Activated CD4-positive, alpha-beta T cell treated with anti-CD3 and anti-CD28 coated beads for 1 hour (primary cell): ENCODE measurements at regions not wholly inside any gene's neighbourhood (a gene's known extent, or its start where the extent isn't known, plus 50 kb on each side); places are given as distances from the start of the nearest gene placed in this dataset.

ENCODE experiments used
- DNase-seq: peaks from one replicate; pipeline ENCODE4 v3.0.0-alpha.2; 2020

DNA sequence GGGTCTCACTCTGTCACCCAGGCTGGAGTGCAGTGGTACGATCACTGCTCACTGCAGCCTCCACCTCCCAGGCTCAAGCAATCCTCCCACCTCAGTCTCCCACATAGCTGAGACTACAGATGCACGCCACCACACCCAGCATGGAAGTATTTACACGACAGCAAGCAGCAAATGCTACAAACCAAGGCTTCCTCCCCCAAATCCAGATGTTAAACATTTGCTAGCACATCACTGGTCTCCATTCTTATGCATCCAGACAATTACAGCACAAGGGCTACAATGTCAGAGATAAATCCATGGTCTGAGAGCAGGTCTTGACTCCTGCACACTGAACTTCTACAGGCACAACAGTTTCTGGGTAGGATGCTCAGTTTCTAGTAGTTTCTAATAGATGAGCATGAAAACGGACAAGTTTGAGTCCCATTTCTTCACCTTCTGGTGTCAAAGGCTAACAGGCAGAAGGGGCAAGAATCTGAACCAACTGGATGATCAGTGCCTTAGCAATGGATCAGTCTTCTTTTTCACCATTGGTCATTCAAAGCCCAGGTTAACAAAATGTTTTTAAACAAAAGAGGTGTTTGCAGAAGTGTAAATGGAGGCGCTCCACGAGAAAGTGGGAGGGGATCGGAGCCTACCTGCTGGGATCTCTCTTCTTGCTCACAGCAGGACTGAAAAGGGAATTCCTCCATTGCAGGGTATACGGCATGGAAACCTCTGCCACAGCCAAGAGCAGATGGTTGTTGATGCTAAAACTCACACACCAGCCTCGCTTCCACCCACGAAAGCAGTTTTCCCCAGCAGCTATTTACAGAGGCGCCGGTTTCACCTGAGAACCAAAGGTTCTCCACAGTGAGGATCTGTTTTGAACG is 135.0 kb upstream of the ARL4C start:
- no peak for DNase-seq

DNA sequence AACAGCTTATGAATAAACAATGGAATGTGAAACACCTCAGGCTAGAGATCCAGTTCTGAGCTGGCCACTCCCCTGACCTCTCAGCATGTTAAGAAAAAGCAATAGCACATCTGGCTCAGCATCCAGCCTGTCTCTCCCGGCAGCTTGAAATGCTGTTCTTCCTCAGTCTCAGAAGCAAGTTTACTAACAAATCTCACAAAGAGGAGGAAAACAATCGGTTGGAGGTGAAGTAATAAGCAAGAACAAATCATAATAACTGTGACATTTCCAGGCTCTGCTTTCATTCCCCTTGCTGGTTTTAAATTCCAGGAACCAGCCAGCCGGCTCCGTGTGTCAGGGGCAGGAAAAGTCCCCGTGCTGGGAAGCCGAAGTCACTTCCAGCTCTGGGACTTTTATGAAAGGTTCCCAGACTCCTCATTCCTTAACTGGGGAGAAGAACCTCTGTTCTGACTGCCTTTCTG is 133.9 kb upstream of the ARL4C start:
- no peak for DNase-seq

DNA sequence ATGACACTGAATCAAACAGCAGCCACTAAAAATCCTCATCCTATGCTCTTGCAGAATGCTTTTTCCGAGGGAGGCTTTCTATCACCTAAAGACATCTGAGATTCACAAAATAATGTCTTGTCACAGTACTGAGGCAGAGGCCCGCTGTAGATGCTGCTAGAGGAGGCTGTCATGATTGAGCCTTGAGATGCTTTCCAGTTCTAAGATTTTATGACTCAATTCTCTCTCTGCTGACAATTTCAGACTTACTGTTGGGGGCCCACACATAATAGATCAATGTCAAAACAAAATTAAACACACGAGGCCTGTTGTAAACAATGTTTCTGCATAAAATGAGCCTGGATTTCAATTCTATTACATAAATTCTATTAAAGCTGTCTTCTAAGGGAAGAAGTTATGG is 132.7 kb upstream of the ARL4C start:
- no peak for DNase-seq

DNA sequence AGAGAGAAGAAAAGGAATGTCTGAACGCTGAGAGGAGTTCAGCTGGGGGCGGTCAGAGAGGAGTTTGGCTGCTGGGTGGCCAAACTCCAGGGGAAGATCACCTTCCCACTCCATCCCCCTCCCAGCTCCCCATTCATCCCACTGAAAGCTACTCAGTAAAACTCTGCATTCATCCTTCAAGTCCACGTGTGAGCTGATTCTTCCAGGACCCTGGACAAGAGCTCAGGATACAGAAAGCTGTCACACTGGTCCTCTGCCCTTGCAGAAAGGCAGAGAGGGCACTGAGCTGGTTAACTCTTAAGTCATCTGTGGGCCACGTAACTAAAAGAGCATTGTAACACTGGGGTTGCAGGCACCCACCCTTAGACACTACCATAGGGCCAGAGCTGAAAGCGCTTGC is 132.1 kb upstream of the ARL4C start:
- DNase-seq, result no peak

DNA sequence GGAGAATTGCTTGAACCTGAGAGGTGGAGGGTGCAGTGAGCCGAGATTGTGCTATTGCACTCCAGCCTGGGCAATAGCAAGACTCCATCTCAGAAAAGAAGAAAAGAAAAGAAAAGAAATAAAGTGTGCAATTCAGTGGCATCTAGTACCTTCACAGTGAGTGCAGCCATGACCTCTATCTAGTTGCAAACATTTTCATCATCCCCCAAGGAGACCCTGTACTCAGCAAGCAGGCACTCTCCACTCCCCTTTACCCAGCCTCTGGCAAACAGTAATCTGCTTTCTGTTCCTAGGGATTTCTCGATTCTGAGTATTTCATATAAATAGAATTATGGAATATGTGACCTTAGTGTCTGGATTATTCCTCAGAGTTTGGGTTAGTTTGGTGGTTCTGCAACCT is 130.4 kb upstream of the ARL4C start:
- no peak for DNase-seq

DNA sequence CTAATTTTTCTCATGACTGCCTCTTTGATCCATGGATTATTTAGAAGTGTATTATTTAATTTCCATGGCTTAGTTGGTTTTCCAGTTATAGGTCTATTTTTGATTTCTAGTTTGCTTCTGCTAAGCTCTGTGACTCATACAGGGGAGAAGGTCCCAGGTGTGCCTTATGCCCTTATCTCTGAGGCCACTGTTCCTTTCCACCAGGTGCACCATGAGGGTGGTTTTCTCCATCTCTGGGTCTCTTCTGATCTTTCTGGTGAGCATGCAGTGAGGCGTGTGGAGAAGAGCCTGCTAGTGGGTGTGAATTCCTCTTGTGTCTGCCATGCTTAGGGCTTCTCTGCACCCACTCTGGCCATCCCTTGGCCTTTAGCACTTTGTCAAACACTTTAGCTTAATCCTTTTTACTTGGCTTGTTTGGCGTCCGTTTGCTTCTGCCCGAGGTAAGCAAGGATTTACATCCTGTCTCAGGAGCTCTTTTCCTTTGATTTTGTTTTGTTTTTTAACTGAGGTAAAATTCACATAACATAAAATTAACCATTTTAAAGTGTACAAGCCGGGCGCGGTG is 129.8 kb upstream of the ARL4C start:
- no peak for DNase-seq

DNA sequence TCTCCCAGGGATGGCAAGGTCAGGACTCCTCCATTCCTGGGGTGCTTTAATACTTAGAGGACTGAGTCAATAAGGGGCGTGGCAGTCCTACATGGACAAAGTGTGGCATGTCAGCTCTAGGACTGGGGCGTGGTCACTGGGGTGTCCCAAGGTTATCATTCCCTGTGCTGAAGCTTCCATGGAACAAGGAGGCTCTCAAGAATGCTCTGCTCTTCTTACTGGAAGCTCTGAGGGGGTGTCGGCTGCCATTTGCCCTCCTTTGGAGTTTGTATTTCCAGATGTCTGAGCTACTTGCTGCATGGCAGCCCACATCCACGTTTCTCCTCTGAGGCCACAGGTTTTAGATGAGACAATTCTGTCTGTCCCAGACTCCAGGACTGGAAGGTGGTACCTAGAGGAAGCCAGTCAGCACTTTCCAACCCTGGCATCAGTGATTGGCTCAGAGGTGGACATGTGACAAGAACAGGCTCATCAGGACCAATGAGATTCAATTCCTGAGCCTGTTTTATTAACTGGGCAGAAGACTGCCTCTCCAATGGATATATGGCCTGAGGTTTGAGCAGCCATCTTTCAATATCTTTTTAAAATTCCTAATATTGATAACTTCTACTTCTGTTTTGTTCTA is 128.9 kb upstream of the ARL4C start:
- no peak for DNase-seq

DNA sequence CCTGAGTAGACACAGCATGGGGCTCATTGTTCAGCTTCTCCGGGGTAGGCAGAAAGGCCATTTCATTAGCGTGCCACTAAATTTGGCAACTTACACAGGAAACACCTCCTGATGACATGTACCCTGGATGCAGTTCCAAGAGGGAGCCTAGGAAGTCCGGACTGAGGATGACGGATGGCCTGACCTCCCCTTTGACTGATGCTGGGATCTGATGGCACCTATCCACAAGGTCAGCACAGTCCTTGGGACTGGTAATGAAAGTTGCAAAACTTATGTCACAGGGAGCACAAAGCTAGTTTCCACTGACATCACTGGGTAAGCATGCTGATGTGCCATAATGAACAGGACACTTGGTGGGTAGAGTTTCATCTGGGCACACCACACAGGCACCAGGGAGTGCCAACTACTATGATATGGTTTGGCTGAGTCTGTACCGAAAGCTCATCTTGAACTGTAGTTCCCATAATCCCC is 126.7 kb upstream of the ARL4C start:
- DNase-seq, result no peak

DNA sequence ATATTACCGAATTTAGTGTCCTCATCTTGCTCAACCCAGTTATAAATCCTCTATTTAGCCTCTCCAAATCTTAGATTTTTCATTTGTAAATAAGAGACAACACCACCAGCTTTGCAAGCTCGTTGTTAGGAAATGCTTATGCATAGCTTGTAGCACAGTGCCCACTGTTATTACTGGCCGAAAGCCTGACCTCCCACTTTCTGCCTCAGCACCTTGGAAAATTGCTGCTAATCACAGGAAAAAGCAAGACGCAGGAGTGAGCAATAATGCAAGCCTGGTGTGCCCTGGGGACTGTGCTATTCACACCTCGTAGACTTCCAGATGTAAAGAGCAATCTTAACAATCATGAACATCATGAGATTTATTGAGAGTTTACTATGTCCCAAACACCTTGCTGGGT is 124.2 kb upstream of the ARL4C start:
- DNase-seq, result no peak

DNA sequence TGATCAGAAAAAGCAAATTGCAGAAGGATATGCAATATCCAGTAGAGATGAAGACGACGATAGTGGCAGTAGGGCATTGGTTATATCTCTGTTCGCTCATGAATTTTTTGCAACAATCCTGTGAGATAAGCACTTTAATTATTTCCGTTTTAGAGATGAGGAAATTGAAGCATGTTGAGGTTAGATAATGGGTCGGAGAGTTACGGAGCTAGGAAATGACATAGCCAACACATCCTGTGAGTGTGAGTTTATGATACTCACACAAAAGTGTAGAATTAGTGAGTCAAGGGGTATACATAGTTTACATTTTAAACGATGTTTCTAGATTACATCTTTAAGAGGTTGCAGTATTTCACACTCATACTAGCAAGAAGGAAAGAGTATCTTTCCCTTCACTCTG is 123.1 kb upstream of the ARL4C start:
- DNase-seq, result no peak

DNA sequence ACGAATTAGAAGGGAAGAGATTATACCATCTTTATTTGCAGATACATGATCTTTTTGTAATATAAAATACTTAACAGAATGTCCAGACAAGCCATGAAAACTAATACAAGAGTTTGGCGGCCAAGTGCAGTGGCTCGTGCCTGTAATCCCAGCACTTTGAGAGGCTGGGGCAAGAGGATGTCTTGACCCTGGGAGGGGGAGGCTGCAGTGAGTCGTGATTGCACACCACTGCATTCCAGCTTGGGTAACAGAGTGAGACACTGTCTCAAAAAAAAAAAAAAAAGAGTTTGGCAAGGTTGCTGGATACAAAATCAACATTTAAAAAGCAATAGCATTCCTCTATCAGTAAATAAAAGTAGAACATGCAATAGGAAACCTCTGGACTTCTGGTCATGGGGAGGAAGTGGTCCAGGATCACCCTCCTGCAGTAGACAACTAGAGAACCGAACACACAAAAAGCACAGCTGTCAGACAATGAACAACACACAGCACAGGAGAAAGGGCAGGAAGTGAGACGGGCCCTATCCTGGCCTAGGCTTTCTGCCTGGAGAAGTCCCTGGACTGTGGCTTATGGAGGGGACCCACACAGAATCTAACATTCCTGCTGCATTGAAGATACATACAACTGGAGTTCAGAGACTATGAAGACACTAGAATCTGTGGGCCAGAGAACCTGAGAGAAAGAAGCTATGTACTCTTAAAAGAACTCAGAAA is 118.9 kb upstream of the ARL4C start:
- DNase-seq, result no peak

DNA sequence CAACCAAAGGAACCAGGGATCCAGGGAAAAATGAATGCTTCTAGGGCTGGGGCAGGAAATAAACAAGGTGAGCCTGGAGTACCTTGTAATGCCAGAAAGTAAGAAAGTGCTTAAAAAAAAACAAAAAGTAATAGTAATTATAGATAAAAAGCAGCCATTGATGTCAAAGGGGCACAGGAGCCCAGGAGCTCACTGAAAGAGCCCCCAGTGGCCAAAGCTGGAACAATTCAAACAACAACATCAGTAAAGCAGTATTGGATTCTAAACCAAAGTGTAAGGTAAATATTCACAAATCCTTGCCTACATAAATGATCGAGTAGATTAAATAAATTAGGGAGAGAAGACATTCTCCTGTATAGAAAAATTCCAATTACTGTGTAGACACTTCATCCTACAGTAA is 114.3 kb upstream of the ARL4C start:
- DNase-seq, result no peak

DNA sequence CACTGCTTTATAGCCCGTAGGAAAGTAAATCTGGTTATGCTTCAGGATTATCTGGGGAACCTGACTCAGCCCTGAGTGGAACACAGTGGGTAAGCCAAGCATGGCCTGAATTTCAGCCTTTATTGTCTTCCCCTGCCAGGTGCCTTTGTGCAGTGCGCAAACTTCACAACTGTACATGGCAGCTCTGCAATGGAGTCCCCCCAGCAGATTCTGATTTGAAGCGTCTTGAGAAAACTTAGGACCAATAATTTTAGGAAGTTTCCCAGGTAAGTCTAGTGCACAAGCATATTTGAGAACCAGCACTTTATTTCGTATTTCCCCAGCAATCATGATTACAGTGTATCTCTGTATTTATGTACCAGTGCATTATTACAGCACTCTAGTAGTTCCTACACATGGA is 112.1 kb upstream of the ARL4C start:
- DNase-seq, result no peak

DNA sequence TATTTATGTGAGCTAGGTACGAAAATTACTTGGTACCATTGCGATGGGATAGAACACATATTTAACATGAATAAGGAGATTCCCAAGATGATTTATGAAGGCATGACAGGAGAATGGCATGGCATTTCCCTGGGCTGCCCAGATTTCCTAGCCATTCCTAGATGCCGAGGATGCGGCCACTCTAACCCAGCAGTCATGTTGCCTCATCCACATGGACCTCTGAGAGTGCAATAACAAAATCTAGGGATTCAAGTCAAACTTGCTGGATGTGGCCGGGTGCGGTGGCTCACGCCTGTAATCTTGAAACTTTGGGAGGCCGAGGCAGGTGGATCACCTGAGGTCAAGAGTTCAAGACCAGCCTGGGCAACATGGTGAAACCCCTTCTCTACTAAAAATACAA is 110.8 kb upstream of the ARL4C start:
- DNase-seq, result no peak

DNA sequence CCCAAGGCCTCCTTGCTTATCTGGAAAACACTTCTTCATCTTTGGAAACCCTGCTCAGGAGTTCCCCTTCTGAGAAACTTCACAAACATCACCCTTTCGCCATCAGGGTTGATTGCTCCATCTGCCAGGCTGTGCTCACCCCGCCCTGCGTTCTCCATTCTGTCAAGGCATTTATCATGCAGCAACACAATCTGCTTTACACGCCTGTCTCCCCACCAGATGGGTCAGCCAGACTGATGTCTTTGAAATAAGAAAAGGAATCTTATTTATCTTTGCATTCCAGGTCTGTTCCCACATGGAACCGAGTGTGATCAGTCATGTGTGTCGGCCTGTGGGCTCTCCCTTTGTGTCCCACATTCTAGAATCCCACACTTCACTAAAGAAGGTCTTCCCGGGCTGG is 110.0 kb upstream of the ARL4C start:
- DNase-seq, result no peak

DNA sequence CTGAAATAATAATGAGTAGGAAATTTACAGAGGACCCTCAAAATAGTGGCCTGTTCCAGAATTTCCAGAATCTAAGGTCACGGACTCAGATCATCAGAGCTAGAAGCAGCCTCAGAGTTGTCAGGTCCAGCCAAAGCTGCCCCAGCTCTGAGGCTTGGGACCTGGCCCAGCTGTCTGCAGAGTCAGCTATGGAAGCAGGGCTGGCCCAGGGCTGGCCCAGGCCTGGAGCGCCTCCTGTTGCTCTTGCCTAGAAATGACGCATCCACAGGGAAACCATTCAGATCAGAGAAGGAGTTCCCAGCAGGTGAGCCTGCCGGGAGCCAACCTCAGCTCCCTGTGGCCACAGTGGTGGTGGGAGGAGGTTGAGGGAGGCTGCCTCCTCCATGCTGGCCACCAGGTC is 106.7 kb upstream of the ARL4C start:
- DNase-seq, result no peak

DNA sequence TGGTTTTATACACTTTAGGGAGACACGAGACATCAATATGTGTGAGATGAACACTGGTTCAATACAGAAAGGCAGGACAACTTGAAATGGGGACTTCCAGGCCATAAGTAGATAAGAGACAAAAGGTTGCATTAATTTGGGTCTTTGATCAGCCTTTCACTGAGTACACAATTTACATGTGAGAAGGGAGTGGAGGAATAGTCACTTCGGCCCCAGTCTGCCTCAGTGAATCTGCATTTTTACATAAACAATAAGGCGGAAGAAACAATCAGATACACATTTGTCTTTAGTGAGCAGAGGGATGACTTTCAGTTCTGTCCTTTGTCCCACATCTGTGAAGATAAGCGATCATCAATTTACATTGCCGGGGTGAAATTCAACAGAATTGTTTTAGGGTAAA is 104.3 kb upstream of the ARL4C start:
- DNase-seq, result no peak

DNA sequence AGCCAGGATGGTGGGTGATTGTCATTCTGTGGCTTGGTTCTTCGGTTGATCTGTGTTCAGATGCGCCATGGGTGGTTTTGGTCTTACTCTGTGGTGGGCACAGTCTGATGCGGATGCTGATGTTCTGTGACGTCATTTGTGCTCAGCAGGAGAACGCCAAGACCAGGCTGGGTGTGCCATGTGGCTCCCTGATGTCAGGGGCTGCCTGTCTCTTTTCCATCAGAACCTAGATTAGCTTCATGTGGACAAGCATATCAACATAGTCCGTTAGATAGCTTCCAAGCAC is 100.6 kb upstream of the ARL4C start:
- DNase-seq, result no peak

DNA sequence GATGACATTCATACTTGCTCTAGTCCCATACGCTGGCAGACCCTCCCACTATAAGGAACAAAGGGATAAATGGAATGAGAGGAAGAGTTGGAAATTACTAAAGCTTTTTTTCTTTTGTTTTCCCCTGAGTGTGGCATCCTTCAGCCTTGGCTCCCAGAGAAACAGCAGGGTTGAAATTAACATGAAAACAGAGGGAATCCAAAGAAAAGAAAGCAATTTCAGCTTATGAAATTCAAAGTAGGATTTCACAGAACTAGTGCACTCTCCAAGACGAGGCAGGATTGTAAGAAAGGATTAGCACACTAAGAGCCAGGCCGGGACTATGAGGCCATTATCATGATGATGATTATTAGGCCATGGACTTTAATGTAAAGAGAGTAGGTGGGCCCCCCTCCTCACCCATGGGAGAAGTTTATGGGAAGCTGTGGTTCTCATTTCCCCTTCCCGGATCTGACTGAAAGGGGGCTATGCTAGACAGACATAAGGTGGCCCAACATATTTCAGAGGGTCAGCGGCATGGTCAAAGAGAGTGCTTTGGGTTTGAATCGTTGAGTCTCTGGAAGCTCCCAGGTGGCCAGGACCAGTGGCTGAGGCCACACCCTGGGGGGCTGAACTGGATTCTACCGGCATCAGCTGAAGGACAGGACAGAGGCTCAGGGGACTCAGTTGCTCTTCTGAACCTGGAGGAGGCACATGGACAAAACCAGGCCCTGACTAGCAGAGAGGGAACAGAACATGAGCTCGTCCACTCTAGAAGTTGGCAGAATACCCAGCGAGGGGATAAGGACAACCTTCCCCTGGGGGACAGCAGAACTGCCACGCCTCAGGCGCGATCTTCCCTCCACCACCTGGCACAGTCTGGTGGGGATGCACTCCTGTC is 100.1 kb upstream of the ARL4C start:
- no peak for DNase-seq

DNA sequence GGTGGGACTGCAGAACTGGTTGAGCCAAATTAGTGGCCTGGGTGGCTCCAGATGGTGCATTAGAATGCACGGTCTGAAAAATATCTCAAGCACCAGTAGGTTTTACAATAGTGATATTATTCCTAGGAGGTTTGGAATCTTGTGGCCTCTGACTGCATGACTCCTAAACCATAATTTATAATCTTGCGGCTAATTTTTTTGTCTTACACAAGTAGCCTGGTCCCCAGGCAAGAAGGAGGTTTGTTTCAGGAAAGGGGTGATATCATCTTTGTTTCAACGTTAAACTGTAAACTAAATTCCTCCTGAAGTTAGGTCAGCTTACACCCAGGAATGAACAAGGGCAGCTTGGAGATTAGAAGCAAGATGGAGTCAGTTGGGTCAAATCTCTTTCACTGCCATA is 98.9 kb upstream of the ARL4C start:
- no peak for DNase-seq

DNA sequence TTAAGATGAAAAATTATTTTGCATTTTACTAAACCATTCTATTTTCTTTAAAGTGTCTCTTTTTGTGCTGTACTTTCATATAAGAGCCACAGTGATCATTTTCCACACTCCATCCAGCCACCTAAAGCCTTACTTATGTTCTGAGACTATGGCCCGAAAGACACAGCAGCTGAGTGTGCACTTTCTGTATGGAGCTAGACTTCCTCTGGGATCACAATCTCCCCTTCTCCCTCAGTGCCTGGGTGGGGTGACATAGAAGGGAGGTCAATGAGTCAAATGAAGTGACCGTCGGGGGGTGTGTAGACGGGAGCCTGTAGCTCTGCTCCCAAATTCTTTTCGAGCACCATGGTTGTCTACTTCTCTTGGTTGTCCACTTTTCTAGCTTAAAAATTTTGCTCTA is 97.8 kb upstream of the ARL4C start:
- DNase-seq, result no peak

DNA sequence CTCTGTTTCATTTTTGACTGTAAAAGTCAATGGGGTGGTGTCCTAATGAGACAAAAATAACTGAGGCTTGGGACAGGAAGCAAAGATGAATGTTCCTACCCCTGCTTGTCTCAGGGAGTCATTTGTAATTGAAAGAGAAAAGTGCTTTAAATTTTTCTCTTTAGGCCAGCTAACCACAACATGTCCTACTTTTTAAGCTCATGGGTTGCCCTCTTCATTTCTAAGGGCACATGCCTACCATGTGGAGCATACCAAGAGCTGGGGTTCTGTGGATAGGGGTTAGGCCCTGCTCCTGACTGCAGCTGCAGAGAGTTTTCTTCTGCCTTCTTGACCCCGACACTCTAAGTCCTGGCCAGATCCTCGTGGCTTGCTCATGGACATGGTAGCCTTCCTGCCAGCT is 96.8 kb upstream of the ARL4C start:
- DNase-seq, result no peak

DNA sequence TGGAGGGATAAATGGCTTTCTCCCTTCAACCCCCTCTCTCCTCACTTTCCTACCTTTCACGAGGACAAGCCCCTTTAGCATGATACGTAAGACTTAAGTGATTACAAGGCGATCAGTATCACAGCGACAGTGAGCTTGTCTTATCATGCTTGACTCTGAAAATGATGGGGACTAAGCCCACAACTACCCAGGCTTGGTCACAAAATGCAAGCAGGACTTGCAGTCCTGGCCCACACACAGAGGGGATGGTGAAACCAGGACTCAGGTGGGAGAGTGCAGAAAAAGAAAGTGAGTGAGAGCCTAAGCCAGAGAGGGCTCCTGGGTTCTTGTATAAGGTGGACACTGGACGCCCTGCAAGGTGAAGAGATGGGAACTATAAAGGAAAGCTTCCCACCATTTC is 95.7 kb upstream of the ARL4C start:
- no peak for DNase-seq
